ENCODE measurements at regions not wholly inside any gene's neighbourhood (a gene's known extent, or its start where the extent isn't known, plus 50 kb on each side); places are given as distances from the start of the nearest gene placed in this dataset.

DNA sequence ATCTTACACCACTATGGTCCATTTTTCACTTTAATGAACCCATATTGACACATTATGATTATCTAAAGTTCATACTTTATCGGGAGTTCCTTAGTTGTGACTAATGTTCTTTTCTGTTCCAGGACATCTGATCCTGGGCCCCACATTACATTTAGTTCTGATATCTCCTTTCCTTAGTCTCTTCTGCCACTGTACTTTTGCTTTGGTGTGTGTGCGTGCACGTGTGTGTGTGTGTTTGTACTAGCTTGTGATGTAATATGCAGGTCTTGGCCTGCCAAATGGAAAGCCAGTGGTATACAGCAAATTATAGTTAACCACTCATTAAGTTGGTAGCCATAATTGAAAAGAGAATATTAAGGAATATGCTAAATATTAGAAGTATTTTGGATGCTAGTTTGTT, 88.0 kb downstream of the CDC42EP3 start:
- H3K4me1 Mint-ChIP-seq (ENCODE audit: low read depth): peaks cover 58% of the 10 kb centered on the region
- no peaks in the 10 kb centered on the region for H3K27me3 Mint-ChIP-seq (ENCODE audit: insufficient read depth)
- H3K27ac Mint-ChIP-seq: no peak overlapping the region
- no peak for DNase-seq (ENCODE audit: low spot score)
- H3K9me3 Mint-ChIP-seq: peaks cover 7% of the 10 kb centered on the region
- H3K36me3 Mint-ChIP-seq (ENCODE audit: low read depth): peaks cover 3% of the 10 kb centered on the region
- intact Hi-C loops (cut with micrococcal nuclease): loop anchor here (10.0 kb wide), 1 partner anchor 259 kb away; the partner anchor contains the start of gene PRKD3
- no peak overlapping the region for H3K4me3 Mint-ChIP-seq

DNA sequence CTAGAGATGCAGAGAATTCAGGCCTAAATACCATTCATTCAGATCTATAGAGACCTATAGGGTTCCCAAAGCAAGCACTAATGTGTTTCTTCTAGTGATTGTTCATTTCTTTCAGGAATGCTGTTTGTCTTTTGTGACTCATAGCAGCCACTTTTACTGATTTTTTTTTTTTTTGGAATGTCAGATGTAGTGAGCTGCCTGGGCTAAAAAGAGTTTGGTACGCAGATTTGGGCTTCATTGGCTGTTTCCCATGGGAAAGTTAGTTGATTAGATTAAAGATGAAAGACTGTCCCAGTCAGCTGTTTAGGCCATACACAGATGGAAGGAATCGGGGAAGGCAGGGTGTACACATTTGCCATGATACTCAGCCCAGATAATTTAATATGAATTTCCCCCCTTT, 87.6 kb downstream of the CDC42EP3 start:
- Mint-ChIP-seq H3K27ac (peak overlapping the region; percentile 40), H3K4me1 (ENCODE audit: low read depth) (peaks cover 63% of the 10 kb centered on the region), H3K9me3 (peaks cover 7% of the 10 kb centered on the region), H3K4me3 (no peak overlapping the region), H3K36me3 (ENCODE audit: low read depth) (peaks cover 3% of the 10 kb centered on the region), H3K27me3 (ENCODE audit: insufficient read depth) (no peaks in the 10 kb centered on the region)
- intact Hi-C loops (cut with micrococcal nuclease): loop anchor here (10.0 kb wide), 1 partner anchor 259 kb away; the partner anchor contains the start of gene PRKD3
- DNase-seq (ENCODE audit: low spot score): no peak

DNA sequence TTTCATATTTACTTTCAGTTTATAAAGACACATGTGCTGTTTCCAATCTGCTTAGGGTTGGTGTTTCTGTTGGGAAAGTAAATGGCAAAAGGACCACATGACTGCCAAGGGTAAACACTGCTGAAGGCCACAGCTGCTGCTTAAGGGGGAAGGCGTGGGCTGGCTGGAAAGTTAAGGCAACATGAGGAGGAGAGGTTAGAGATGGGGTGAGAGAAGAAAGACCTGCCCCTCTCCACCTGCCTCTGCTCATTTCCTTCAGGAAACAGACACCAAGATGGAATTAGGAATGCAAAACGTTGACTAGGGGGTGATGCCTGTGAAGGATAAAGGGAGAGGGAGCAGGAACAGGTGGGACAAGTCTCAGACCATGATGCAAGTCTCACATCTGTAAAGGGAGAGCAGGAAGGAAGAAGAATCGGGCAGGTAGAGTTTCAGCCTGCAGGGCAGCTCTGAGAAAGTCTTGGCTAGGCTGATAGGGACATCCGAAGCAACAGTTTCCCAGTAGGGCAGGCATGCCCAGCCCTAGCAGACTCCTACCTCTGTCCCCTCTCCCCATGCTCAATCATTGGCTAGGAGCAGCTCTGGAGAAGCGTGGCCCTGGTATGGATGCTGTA, 86.0 kb downstream of the CDC42EP3 start:
- Mint-ChIP-seq H3K36me3 (ENCODE audit: low read depth) (peaks cover under 1% of the 10 kb centered on the region), H3K27ac (peak overlapping the region; percentile 86), H3K9me3 (peaks cover under 1% of the 10 kb centered on the region), H3K4me3 (peak overlapping the region; percentile 56), H3K27me3 (ENCODE audit: insufficient read depth) (peaks cover under 1% of the 10 kb centered on the region), H3K4me1 (ENCODE audit: low read depth) (peaks cover 71% of the 10 kb centered on the region)
- intact Hi-C loops (cut with micrococcal nuclease): loop anchor here (5.0 to 10.0 kb wide), 2 partner anchors 261 to 353 kb away; partner anchors contain the start of genes CEBPZ, NDUFAF7 and PRKD3
- no peak for DNase-seq (ENCODE audit: low spot score)

DNA sequence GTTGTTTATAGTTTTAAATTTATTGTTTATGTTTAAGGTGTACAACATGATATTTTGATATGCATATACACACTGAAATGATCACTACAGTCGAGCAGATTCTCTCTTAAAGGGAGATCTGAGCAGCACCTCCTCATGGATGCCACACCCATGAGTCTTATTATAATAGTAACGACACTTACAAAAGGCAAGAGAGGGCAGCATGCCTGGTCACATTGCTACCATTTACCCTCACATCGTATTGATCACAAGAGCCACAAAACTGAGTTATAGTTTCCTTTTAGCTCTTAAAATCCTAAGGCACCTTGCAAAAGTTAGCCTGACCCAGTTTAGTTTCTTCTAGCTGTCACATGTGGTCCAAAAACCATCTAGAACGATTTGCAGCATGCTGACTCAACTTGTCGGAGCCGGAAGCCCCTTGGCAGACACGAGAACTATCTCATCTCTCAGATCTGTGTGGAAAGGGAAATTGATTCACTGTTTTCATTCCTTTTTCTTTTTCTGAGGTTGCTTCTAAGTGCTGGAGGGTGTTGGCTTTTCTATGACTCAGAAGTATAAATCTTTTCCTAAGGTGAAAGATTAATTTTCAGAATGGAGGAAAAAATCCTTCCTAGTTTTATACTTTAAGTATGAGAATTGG, 85.3 kb downstream of the CDC42EP3 start:
- intact Hi-C loops (cut with micrococcal nuclease): loop anchor here (1.0 to 10.0 kb wide), 10 partner anchors 14 to 354 kb away; partner anchors contain the start of genes CDC42EP3, CEBPZ, NDUFAF7 and PRKD3
- H3K36me3 Mint-ChIP-seq (ENCODE audit: low read depth): no peaks in the 10 kb centered on the region
- peak overlapping the region; percentile 50 for H3K27ac Mint-ChIP-seq
- peaks cover 71% of the 10 kb centered on the region for H3K4me1 Mint-ChIP-seq (ENCODE audit: low read depth)
- peak; percentile 62 for DNase-seq (ENCODE audit: low spot score)
- H3K4me3 Mint-ChIP-seq: peak overlapping the region; percentile 56
- H3K27me3 Mint-ChIP-seq (ENCODE audit: insufficient read depth): peaks cover 2% of the 10 kb centered on the region
- H3K9me3 Mint-ChIP-seq: no peaks in the 10 kb centered on the region

DNA sequence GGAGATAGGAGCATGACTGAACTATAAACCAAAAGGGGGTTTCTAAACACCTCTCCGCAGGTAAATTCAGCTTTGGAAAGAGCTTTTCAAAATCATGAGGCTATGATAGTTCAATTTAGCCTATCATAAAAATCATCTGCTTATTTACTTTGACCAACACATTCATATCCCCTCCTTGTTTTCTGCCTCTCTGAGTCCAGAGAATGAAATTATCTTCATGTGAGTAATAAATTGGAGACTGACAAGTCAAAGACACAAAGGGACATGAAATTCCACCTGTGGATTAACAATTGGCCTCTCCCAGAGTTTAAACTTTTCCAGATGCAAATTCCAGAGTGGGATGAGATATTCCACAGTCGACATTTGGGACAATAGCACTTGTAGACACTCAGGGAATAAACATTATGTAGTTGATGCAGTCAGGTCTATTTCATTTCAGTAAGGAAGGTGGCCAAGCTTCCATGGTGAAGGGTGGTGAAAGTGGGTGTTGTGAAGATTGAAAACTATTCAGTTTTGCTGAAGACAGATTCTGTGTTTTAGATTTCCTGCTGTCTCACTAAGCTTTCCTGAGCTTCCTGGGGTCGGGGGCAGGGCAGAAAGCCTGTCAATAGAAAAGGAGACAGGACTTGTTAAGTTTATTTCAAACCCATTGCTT, 84.7 kb downstream of the CDC42EP3 start:
- Mint-ChIP-seq H3K27me3 (ENCODE audit: insufficient read depth) (peaks cover 2% of the 10 kb centered on the region), H3K4me1 (ENCODE audit: low read depth) (peaks cover 71% of the 10 kb centered on the region), H3K27ac (peak overlapping the region; percentile 50), H3K9me3 (no peaks in the 10 kb centered on the region), H3K36me3 (ENCODE audit: low read depth) (no peaks in the 10 kb centered on the region), H3K4me3 (peak overlapping the region; percentile 56)
- no peak for DNase-seq (ENCODE audit: low spot score)
- intact Hi-C loops (cut with micrococcal nuclease): loop anchor here (1.0 to 10.0 kb wide), 10 partner anchors 14 to 354 kb away; partner anchors contain the start of genes CDC42EP3, CEBPZ, NDUFAF7 and PRKD3

DNA sequence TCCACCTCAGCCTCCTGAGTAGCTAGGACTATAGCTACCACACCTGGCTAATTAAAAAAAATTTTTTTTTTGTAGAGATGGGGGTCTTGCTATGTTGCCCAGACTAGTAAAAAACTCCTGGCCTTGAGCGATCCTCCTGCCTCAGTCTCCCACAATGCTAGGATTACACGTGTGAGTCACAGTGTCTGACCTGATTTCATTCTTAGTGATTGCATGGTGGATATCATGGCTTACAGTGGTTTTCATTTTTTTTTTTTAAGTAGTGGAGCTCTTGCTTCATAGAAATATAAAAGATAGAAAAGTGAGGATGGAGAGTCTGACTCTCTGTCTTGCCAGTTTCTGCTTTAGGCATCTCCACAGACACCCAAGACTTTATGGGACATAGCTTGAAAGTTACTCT, 83.6 kb downstream of the CDC42EP3 start:
- Mint-ChIP-seq H3K4me3 (no peak overlapping the region), H3K9me3 (no peaks in the 10 kb centered on the region), H3K27ac (no peak overlapping the region), H3K4me1 (ENCODE audit: low read depth) (peaks cover 63% of the 10 kb centered on the region), H3K27me3 (ENCODE audit: insufficient read depth) (peaks cover 2% of the 10 kb centered on the region), H3K36me3 (ENCODE audit: low read depth) (no peaks in the 10 kb centered on the region)
- intact Hi-C loops (cut with micrococcal nuclease): loop anchor here (2.0 to 10.0 kb wide), 4 partner anchors 19 to 356 kb away; partner anchors contain the start of genes CEBPZ, NDUFAF7 and PRKD3
- no peak for DNase-seq (ENCODE audit: low spot score)

DNA sequence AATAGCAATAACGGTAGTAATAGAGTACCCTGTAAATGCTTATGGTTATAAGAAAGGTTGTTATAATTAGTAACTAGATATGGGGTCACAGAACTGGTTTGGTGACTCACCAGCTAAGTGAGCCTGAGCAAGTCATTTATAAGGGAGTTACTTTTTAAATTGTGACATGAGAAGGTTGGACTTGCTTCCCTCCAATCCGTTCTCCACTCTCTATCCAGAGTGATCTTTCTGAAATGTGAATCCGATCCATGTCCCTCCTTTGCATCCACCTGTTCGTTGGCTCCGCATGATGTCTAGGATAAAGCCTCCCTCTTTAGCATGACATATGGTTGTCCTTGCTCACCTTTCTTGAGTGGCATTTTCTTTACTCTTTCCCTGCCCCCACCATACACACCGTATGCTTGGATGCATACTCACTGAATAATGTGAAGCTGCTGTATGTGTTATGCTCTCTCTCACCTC, 83.1 kb downstream of the CDC42EP3 start:
- no peak for DNase-seq (ENCODE audit: low spot score)
- Mint-ChIP-seq H3K27me3 (ENCODE audit: insufficient read depth) (peaks cover 2% of the 10 kb centered on the region), H3K27ac (no peak overlapping the region), H3K36me3 (ENCODE audit: low read depth) (no peaks in the 10 kb centered on the region), H3K4me1 (ENCODE audit: low read depth) (peaks cover 57% of the 10 kb centered on the region), H3K9me3 (no peaks in the 10 kb centered on the region), H3K4me3 (no peak overlapping the region)
- intact Hi-C loops (cut with micrococcal nuclease): loop anchor here (2.0 to 10.0 kb wide), 3 partner anchors 28 to 356 kb away; partner anchors contain the start of genes CEBPZ, NDUFAF7 and PRKD3

DNA sequence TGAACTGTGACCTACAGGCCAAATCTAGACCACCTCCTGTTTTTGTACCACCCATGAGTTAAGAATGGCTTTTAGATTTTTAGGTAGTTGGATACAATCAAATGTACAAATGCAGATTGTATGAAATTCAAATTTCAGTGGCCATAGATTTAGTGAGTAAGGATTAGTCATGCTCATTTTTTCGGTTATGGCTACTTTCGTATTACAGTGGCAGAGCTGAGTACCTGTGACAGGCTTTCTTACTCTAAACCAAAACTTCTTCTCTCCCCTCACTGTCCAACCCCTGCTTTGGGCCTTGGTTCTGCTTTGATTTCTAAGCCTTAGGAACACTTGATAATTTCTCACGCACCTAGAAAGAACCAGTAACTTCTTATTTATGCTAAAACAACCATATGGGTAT, 82.1 kb downstream of the CDC42EP3 start:
- Mint-ChIP-seq H3K27me3 (ENCODE audit: insufficient read depth) (peaks cover 2% of the 10 kb centered on the region), H3K36me3 (ENCODE audit: low read depth) (no peaks in the 10 kb centered on the region), H3K4me1 (ENCODE audit: low read depth) (peaks cover 50% of the 10 kb centered on the region), H3K9me3 (peaks cover 5% of the 10 kb centered on the region), H3K4me3 (no peak overlapping the region), H3K27ac (no peak overlapping the region)
- intact Hi-C loops (cut with micrococcal nuclease): loop anchor here (2.0 to 10.0 kb wide), 3 partner anchors 28 to 357 kb away; partner anchors contain the start of genes CEBPZ, NDUFAF7 and PRKD3
- DNase-seq (ENCODE audit: low spot score): no peak

DNA sequence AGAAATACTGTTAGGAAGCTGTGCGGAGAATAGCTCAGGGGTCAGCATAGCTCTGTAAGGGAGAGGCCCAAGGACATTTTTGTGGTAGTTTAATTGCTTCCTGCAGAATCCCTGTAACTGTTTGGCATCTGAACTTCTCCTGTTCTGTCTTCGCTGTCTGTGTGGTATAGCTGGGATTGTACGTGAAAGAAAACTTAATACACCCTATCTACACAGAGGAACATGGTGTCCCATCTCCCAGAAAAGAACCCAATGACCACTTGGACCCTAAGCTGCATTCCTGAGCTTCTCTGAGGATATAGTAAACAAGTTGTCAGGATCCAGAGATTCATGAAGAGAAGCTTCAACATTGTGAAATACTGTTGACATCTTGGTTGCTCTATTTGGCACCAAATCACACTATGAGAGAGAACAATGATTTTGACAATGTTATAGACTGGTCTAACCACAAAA, 81.3 kb downstream of the CDC42EP3 start:
- Mint-ChIP-seq H3K4me1 (ENCODE audit: low read depth) (peaks cover 44% of the 10 kb centered on the region), H3K9me3 (peaks cover 6% of the 10 kb centered on the region), H3K27ac (no peak overlapping the region), H3K27me3 (ENCODE audit: insufficient read depth) (peaks cover 2% of the 10 kb centered on the region), H3K36me3 (ENCODE audit: low read depth) (peaks cover 2% of the 10 kb centered on the region), H3K4me3 (no peak overlapping the region)
- intact Hi-C loops (cut with micrococcal nuclease): no loop called here
- DNase-seq (ENCODE audit: low spot score): no peak

Data from activated T-helper 1 cell treated with anti-CD3 and anti-CD28 coated beads, Interleukin-12 subunit alpha, Interleukin-12 subunit beta, Interleukin-2, Interleukin-4 antibody, amounts not matched to agents 30 ng/mL and 10 ng/mL and 1 ng/mL, durations not matched to agents 14 hours and 24 hours and 36 hours (primary cell).